Endothelial cell of umbilical vein (primary cell): ENCODE measurements at regions not wholly inside any gene's neighbourhood (a gene's known extent, or its start where the extent isn't known, plus 50 kb on each side); places are given as distances from the start of the nearest gene placed in this dataset.

Experiments
- BruUV-seq: library from RNA; stranded (reverse); fragments of 400-500 nt; replicated peaks from 2 replicates; lab custom pipeline; 2021; lab: Mats Ljungman, UMichigan
- CTCF ChIA-PET: fragments of 300-600, 350-600 bp; sonication (Branson Sonifier 250); formaldehyde crosslinking; loops from one replicate; lab custom pipeline; 2021; ENCODE audit warnings: antibody characterized with exemption, inconsistent platforms; lab: Charles Lee
- POLR2A ChIA-PET: fragments of 300-600, 350-600 bp; sonication (Branson Sonifier 250); formaldehyde crosslinking; loops from one replicate; lab custom pipeline; 2021; ENCODE audit warnings: antibody characterized with exemption, inconsistent platforms; lab: Charles Lee
- DNase-seq: peaks from one replicate; pipeline ENCODE4 v3.0.0-alpha.2; 2011; ENCODE audit warnings: low read depth, low spot score
- FAIRE-seq: peaks from 2 replicates; lab custom pipeline; 2011; peaks lifted over from hg19 to GRCh38; lab: Jason Lieb, UNC
- H2AFZ ChIP-seq: 2 replicates; pipeline ENCODE4 v1.6.0; 2012; ENCODE audit warnings: low read depth, low read length, control low read depth, inconsistent platforms
- H3K27ac ChIP-seq: 2 replicates; pipeline ENCODE4 v1.5.1; 2011; ENCODE audit warnings: low read depth, mild to moderate bottlenecking, control low read depth, low read length, moderate library complexity; ENCODE audit not compliant: insufficient read depth
- H3K27me3 ChIP-seq, 2 experiments: 2 replicates each; pipeline versions ENCODE4 v1.6.0 to v1.6.1; 2011; ENCODE audit warnings: low read length in 2 of 2, mixed read lengths in 1 of 2; ENCODE audit not compliant: control insufficient read depth in 2 of 2, insufficient read depth in 2 of 2
- H3K36me3 ChIP-seq, 2 experiments: 2 replicates in 1 of 2; 3 replicates in 1 of 2; pipeline ENCODE4 v1.5.1; 2011; ENCODE audit warnings: low read length in 2 of 2, mild to moderate bottlenecking in 1 of 2, moderate library complexity in 1 of 2; ENCODE audit not compliant: control insufficient read depth in 2 of 2, insufficient read depth in 2 of 2; ENCODE audit errors: extremely low read depth in 1 of 2
- H3K4me1 ChIP-seq: 3 replicates; pipeline ENCODE4 v1.5.1; 2011; ENCODE audit warnings: mild to moderate bottlenecking, low read length; ENCODE audit not compliant: control insufficient read depth, insufficient read depth; ENCODE audit errors: extremely low read depth
- H3K4me2 ChIP-seq: 2 replicates; pipeline ENCODE4 v1.6.1; 2011; ENCODE audit warnings: low read length, control low read depth, mixed read lengths; ENCODE audit not compliant: insufficient read depth
- H3K4me3 ChIP-seq, 3 experiments: fragments of 200-600 bp in 1 of 3; sonication (generic), shearing (Covaris generic) in 1 of 3; replicated peaks in 1 of 3; 2 replicates each; pipeline ENCODE4 v1.5.1; 2011 to 2016; ENCODE audit warnings: control low read depth in 3 of 3, low read length in 3 of 3, mild to moderate bottlenecking in 2 of 3, inconsistent platforms in 1 of 3, low read depth in 1 of 3, moderate library complexity in 1 of 3; ENCODE audit not compliant: insufficient read depth in 1 of 3
- H3K79me2 ChIP-seq: 2 replicates; pipeline ENCODE4 v1.6.0; 2012; ENCODE audit warnings: low read length, inconsistent platforms; ENCODE audit not compliant: control insufficient read depth, insufficient read depth
- H3K9ac ChIP-seq: replicated peaks from 2 replicates; pipeline ENCODE3; 2011; ENCODE audit warnings: low read length, control low read depth; ENCODE audit not compliant: insufficient read depth; ENCODE audit errors: extremely low read depth
- H3K9me1 ChIP-seq: replicated peaks from 3 replicates; pipeline ENCODE4 v1.6.0; 2011; ENCODE audit warnings: mild to moderate bottlenecking, low read length; ENCODE audit not compliant: control insufficient read depth, insufficient read depth; ENCODE audit errors: extremely low read depth
- H3K9me3 ChIP-seq: replicated peaks from 2 replicates; pipeline ENCODE4 v1.5.1; 2012; ENCODE audit warnings: low read length, inconsistent platforms; ENCODE audit not compliant: control insufficient read depth, insufficient read depth
- H4K20me1 ChIP-seq: replicated peaks from 2 replicates; pipeline ENCODE3; 2011; ENCODE audit warnings: mild to moderate bottlenecking, low read length; ENCODE audit not compliant: control insufficient read depth, insufficient read depth; ENCODE audit errors: extremely low read depth
- EZH2 ChIP-seq: IDR thresholded peaks from 2 replicates; pipeline ENCODE4 v1.6.1; 2012; ENCODE audit warnings: borderline replicate concordance, low read depth, mild to moderate bottlenecking, moderate library complexity, low read length, inconsistent platforms; ENCODE audit not compliant: severe bottlenecking
- FOS ChIP-seq: IDR thresholded peaks from 2 replicates; pipeline ENCODE4 v1.6.1; 2011; ENCODE audit warnings: mild to moderate bottlenecking, low read length, moderate library complexity, borderline replicate concordance; ENCODE audit not compliant: insufficient read depth
- GATA2 ChIP-seq: IDR thresholded peaks from 2 replicates; pipeline ENCODE4 v1.7.0; 2011; ENCODE audit warnings: low read depth, mild to moderate bottlenecking, moderate library complexity, mixed read lengths, low read length; ENCODE audit not compliant: insufficient read length, insufficient read depth
- JUN ChIP-seq: IDR thresholded peaks from 2 replicates; pipeline ENCODE4 v1.6.1; 2011; ENCODE audit warnings: borderline replicate concordance, low read depth; ENCODE audit not compliant: insufficient read length, insufficient read depth
- MYC ChIP-seq: IDR thresholded peaks from one replicate; pipeline ENCODE4 v1.6.1; 2011; ENCODE audit warnings: mild to moderate bottlenecking, low read depth, low read length
- POLR2A ChIP-seq: IDR thresholded peaks from 2 replicates; pipeline ENCODE4 v1.6.1; 2012; ENCODE audit warnings: low read depth, mild to moderate bottlenecking, control low read depth, low read length
- POLR2AphosphoS5 ChIP-seq: IDR thresholded peaks from 2 replicates; pipeline ENCODE4 v1.6.1; 2012; ENCODE audit warnings: low read depth, mild to moderate bottlenecking, control low read depth, low read length, moderate library complexity; ENCODE audit not compliant: insufficient read depth
- dilution Hi-C: fragments of 300-500 bp; cut with MboI; formaldehyde crosslinking; loops from one replicate; pipeline ENCODE4 v1.15.0; 2019; ENCODE audit warnings: low sequenced_read_pairs; ENCODE audit not compliant: extremely low pct_ligation_motif_present
- intact Hi-C: fragments of 100-400 bp; cut with micrococcal nuclease; formaldehyde crosslinking; loops from one replicate; pipeline ENCODE4 v1.10.0; 2022
- TF ChIP-seq, protein P1 (sequence below): IDR thresholded peaks from 2 replicates; pipeline ENCODE4 v1.6.1; 2011; ENCODE audit not compliant: insufficient read depth, insufficient read length
- TF ChIP-seq, protein P2 (sequence below), 2 donors: IDR thresholded peaks; 1 replicate in 1 of 2; 2 replicates in 1 of 2; pipeline ENCODE4 v1.5.1; 2011; ENCODE audit warnings: low read length in 2 of 2, mild to moderate bottlenecking in 2 of 2, moderate library complexity in 2 of 2, control low read depth in 1 of 2, inconsistent platforms in 1 of 2, low read depth in 1 of 2; ENCODE audit not compliant: insufficient read depth in 1 of 2; ENCODE audit errors: extremely low read depth in 1 of 2

DNA sequence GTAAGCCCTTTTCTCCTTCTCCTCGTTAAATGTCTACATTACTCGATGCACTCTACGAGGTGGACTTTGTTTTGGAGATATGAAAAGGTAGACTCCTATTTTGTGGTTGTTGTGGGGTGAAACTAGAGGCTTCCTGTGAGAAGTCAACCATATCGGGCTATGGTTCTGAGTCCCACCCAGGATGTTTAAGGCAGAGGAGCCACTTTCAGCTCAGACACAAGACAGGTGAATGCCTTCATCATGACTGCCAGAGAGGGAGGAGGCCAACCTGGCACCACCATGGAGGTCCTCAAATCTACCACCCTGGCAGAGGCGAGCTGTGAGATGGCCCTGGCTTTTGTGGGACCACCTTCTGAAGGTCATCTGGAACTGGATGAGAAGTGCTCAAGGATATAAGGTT is 154.4 kb upstream of the KLF3 start:
- Histone ChIP-seq H3K4me2 (no peak overlapping the region), H3K4me1 (no peaks in the 10 kb centered on the region), H3K9ac (no peak overlapping the region), H4K20me1 (no peaks in the 10 kb centered on the region), H3K27me3 (peaks cover 10 to 14% of the 10 kb centered on the region in 2 experiments), H3K4me3 (no peak overlapping the region), H3K27ac (no peak overlapping the region), H2AFZ (no peak overlapping the region), H3K9me3 (no peaks in the 10 kb centered on the region), H3K36me3 (no peaks in the 10 kb centered on the region), H3K9me1 (no peaks in the 10 kb centered on the region), H3K79me2 (no peaks in the 10 kb centered on the region)
- dilution Hi-C loops (no loop called here), intact Hi-C loops (loop anchor here (10.0 kb wide), 1 partner anchor 225 kb away; no protein-coding TSS in a partner anchor)
- POLR2A ChIA-PET, result no interaction called here
- no TSS peak for BruUV-seq
- DNase-seq (no peak), FAIRE-seq (no peak)
- TF ChIP-seq POLR2AphosphoS5, result no peak
- TF ChIP-seq MYC, result no peak
- no peak for TF ChIP-seq FOS
- TF ChIP-seq GATA2, result no peak
- no peak for TF ChIP-seq EZH2
- TF ChIP-seq, protein P1, sequence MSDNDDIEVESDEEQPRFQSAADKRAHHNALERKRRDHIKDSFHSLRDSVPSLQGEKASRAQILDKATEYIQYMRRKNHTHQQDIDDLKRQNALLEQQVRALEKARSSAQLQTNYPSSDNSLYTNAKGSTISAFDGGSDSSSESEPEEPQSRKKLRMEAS, result no peak
- no peak for TF ChIP-seq JUN
- no peak for TF ChIP-seq POLR2A
- TF ChIP-seq, protein P2, sequence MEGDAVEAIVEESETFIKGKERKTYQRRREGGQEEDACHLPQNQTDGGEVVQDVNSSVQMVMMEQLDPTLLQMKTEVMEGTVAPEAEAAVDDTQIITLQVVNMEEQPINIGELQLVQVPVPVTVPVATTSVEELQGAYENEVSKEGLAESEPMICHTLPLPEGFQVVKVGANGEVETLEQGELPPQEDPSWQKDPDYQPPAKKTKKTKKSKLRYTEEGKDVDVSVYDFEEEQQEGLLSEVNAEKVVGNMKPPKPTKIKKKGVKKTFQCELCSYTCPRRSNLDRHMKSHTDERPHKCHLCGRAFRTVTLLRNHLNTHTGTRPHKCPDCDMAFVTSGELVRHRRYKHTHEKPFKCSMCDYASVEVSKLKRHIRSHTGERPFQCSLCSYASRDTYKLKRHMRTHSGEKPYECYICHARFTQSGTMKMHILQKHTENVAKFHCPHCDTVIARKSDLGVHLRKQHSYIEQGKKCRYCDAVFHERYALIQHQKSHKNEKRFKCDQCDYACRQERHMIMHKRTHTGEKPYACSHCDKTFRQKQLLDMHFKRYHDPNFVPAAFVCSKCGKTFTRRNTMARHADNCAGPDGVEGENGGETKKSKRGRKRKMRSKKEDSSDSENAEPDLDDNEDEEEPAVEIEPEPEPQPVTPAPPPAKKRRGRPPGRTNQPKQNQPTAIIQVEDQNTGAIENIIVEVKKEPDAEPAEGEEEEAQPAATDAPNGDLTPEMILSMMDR (IDR thresholded peaks at IDR 0.05; ENCODE audit: extremely low read depth in 1 of 2, insufficient read depth in 1 of 2, low read depth in 1 of 2, low read length in 2 of 2), result no peak
- CTCF ChIA-PET, result no interaction called here
